ENCODE measurements at regions not wholly inside any gene's neighbourhood (a gene's known extent, or its start where the extent isn't known, plus 50 kb on each side); places are given as distances from the start of the nearest gene placed in this dataset.

DNA sequence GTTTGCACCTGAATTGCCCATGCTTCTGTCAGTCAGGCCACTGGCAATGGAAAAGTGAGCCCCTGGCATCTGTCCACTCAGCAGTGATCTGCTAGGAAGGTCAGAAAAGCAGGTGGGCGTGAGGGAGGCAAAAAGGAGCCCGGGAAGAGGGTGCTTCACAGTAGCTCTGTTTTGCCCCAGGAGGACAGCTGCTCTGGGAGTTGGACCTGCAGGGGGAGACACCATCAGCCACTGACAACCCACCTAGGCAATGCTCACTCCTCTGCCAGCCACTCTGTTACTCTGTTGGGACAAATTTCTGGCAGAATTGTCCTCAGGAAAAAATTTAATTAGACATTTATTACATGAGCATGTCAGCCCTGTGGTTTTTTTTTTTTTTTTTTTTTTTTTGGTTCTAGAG, 146.4 kb downstream of the LRIG2 start:
- DNase-seq (ENCODE audit: low read depth): no peak

DNA sequence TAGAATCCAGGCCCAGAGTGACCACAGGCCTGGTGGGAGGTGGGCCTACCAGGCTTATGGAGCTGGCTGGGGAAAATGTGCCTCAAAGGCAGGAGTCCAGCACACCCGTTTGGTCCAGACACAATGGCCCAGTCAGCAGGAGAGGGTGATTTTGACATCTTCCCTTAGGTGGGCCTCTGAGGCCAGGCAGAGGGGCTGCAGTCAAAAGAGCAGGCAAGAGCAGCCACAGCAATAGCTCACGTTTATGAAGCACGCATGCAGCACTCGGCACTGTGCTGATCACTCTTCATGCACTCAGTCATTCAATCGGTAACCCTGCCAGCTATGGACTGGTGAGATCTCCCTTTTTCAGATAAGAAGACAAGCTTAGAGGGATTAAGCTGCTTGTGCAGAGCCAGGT, 146.8 kb downstream of the LRIG2 start:
- DNase-seq (ENCODE audit: low read depth): no peak

DNA sequence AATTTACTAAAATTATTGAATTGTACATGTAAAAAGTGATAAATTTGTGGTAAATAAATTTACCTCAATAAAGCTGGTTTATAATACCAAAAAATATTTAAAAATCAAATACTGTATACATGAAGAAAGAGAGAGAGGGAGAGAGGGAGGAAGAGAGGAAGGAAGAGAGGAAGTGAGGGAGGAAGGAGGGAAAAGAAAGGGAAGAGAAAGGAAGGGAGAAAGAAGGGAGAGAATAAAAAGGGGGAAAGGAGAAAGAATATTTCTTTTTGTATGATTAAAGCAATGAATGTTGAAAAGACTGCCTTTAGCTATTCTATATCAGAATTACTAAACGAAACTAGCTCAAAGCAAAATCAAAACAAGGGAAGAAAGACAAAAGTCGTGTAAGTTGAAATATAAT, 150.0 kb downstream of the LRIG2 start:
- no peak for DNase-seq (ENCODE audit: low read depth)

DNA sequence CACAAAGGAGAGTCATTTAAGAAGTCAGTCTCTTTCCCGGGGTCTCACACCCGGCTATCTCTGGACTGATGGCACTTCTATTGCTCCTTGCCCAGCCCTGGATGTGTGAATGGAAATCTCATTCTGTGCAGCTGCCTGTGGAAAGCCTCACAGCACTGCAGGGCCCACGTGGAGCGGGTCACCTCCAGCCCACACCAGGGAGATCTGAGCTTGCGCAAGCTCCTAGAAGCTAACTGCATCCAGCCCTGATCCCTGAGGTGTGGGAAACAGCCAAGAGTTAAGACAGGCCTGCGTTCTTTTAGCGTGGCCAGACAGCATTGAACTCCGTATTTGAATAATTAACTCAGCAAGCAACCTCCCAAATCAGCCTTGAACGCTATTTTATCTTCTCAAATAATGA, 150.5 kb downstream of the LRIG2 start:
- DNase-seq (ENCODE audit: low read depth): peak; percentile 37

DNA sequence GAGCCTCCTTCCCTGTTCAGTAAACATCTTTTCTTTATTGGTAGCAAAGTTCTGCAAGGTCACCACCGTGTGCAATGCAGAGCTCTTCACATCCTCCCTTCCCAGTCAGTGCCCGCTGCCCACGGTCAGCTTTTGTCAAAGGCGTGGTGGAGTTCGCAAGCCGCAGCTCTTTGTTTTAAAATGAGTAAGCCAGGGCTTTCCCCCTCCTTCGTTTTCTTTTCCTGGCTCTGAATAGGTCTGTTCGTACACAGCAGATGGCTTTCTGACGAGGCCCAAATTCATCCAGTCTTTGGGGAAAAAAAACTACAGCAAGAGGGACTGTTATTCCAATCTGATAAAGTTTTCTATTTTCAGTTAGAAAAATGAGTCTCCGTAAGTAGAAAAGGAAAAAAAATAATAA, 153.2 kb downstream of the LRIG2 start:
- DNase-seq (ENCODE audit: low read depth): no peak

DNA sequence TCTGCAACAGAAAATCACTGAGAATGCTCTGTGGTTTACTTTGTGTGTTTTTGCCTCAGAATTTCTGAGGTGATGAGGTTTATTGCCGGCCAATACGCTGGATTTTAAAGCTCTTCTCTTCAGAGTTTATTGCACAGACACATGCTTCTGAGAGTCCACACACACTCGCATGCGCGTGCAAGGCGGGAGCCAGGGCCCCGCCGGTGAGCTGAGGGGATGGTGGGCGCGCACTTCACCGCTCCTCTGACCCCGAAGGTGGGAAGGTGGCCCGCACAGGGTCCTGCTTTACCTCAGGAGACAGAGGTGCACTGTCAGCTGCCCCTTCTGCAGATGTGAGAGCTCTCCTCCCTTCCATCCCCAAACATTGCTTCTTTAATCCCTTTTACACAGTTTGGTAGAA, 158.4 kb upstream of the MAGI3 start:
- DNase-seq (ENCODE audit: low read depth): no peak

DNA sequence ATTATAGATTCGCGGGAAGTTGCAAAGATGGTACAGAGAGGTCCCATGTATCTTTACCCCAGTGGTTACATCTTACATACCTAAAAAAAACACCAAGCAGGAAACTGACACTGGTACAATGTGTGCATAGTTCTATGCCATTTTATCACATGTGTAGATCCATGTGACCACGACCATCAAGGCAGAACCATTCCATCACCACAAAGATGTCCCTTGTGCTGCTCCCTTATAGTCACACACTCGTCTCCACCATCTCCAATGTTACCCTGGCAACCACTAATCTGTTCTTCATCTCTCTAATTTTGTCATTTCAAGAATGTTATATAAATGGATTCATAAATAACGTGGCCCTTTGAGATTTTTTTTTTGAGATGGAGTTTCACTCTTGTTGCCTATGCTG, 156.9 kb upstream of the MAGI3 start:
- no peak for DNase-seq (ENCODE audit: low read depth)

DNA sequence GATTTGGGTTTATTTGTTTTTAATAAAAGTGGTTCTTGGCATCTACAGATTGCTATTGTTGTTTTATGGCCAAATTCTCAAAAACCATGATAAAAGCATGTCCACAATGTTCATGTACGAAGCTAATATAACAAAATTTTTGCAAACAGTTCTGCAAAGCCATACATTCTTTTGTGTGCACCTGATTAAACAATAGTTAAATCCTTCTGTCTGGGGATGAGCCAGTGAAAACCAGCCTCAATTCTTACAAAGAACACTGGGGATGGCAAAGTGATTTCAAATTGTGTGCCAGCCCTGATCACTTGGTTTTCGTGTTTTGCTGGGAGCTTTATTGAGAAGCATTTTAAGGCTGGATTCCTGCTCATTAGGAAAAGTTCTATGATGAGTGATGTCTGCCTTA, 149.1 kb upstream of the MAGI3 start:
- no peak for DNase-seq (ENCODE audit: low read depth)

DNA sequence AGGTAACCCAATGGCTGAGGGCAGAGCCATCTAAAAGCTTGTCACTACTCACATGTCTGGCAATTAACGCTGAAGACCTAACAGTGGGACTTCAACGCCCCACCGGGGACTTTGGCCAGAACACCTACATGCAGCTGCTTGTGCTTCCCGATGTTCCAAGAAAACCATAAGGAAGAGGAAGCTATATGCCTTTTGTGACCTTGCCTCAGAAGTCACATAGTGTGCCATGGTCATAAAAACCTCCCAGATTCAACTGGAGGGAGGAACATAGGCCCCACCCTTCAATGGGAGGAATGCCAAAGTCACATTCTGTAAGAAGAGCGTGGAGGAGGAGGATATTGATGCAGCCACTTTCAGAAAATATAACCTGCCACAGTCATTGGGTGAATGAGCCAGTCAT, 147.8 kb upstream of the MAGI3 start:
- peak; percentile 28 for DNase-seq (ENCODE audit: low read depth)

DNA sequence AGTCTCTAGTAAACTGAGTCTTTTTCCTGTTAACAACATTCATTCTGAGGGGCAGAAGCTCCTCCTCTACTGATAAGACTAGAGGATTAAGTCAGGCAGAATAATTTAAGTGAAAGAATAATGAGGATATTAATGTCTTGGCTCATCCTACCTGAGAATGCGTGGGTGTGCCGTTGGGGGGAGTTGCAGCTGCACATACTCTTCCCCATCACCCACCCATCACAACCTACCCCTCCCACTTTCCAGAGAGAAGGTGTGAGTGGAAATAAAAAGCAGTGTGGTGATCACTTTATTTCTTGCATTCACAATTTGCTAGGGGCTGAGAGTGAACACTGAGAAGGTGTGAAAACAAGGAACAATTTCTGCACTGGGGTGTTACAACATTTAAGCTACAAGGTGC, 146.8 kb upstream of the MAGI3 start:
- DNase-seq (ENCODE audit: low read depth): no peak

DNA sequence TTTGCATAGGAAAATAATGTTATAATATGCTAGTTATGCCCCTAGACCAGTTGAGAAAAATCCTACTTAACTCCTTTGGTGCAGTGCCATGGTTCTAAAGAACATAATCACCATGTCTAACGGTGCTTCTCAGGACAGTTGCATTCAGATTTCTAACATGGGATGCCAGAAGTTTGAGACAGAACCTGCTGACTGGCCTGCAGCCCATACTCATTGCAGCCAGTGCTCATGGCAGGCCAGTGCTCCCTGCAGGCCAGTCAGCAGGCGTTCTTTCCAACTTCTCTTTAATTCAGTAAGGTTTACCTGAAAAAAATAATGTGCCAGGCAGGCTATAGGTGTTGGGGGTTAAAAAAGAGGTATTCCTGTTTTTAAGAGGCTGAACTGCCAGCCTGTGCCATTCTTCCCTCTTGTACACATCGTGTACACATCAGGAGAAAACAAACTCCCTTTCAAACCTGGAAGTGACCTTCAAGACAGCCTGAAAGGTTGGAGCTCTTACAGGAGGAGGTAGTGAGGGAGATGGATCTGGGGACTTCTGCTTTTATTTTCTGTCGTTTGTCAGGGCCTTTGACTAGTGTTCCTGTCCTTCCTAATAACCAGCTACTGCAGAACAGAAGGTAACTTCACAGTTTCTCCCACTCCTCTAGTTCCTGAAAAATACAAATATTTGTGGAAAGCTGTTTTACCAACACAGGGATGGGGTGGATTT, 146.0 kb upstream of the MAGI3 start:
- no peak for DNase-seq (ENCODE audit: low read depth)

DNA sequence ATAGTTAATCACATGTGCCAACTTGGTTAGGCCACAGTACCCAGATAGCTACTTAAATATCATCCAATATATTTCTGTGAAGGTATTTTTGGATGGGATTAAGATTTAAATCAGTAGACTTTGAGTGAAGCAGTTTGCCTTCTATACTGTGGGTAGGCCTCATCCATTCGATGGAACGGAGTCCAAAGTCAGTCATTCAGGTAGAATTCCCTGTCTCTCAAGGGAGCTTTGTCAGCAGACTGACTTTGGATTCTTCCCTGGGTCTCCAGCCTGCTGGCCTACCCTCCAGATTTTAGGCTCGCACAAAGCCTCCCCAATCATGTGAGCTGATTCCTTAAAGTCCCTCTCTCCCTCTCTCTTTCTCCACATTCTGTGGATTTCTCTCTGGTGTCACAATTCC, 145.1 kb upstream of the MAGI3 start:
- DNase-seq (ENCODE audit: low read depth): no peak

DNA sequence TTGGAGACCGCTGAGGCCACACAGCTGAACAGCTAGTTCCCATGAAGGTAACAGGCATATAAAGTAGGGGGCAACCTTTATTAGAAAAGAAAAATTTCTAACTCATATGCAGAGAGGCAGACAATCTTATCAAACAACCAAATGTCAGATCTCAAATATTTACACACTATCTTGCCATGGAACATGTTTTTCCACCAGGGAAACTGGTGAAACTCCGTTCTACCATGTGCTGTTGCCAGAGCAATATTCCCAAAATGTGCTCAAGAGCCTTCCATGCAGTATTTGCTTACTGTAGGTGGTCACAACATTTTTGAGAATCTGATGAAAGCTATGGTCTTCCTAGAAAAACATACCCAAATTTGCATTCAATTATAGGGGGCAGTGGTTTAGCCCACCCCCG, 143.4 kb upstream of the MAGI3 start:
- DNase-seq (ENCODE audit: low read depth): no peak

DNA sequence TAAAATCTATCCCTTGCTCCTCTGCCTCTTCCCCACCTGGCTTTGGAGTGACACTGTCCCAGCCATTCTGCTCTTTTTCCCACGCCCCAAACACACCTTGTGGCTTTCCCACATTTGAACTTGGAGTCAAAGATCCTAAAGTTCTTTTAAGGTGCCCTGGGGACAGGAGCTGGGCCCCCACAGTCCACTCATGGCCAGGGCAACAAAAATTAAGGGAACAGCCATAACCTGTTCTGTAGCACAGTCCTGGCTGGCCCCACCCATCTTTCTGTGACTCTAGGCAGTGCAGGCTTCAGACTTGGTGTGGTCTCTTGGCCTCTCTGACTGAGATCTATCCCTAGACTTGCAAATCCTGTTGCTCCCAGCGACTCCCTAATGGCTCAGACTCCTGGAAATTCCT, 143.0 kb upstream of the MAGI3 start:
- DNase-seq (ENCODE audit: low read depth): no peak

DNA sequence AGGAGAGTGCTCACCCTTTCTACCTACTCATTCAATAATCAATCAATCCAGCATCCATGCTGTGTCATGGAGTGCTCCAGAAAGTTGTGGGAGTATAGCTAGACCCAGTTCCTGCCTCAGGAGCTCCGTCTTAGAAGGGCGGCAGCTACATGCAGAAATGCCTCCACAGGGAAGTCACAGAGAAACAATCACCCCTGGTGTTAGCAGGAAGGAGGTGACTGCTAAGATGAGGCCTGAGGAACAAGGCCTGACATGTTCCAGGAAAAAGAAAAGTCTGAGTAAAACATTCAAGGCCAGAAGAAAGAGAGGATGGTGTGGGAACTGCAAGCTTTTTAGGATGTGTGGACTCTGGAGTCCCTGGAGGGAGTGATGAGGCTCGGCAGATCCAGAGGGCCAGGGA, 142.5 kb upstream of the MAGI3 start:
- DNase-seq (ENCODE audit: low read depth): no peak

DNA sequence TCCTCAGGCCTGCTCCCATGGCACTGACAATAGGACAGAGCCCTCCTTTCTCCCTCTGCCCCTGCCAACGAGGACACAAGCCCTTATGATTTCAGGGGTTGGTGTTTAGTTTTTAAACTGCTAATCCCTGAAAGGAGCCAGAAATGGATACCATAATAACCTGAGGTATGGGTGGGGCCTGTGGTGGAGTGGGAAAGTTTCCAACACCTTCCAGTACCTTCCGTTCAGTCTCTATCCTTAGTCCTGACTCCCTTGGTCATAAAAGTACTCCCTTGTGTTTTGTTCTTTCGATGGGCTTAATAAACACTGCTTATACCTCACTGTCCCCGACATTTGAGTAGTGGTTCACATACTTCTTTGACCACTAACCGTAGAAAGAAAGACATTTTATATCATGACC, 141.8 kb upstream of the MAGI3 start:
- no peak for DNase-seq (ENCODE audit: low read depth)

DNA sequence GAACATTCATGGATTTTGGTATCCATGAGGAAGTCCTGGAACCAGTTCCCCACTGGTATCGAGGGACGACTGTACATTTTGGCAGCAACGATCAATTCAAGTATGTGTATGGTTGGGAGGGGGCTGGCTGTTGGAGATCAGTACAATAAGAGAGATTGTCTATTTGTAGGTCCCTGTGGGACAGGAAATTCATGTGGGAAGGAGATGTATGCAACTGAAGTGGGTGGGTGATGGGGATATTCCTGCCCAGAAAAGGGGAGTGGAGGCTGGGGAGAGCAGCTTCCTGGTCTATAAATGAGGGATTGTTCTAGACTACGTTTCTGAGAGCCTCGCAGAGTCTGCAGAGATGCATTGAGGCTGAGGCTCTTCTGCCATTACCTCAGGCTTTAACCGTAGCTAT, 140.2 kb upstream of the MAGI3 start:
- no peak for DNase-seq (ENCODE audit: low read depth)

DNA sequence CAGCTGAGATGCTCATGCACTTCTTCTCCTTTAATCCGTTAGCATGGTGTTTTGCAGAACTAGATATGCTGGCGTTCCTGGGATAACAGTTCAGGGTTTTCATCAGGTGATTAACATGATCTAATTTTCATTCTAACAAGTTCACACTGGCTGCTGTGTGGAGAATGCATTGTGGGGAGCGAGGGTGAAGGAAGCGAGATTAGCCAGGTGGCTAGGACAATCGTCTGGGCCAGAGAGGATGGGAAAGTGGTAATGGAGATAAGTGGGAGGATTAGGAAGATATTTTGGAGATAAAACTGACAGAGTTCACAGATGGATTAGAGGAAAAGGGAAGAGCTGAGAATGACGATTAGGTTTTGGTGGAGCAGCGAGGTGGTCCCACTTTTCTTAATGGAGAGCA, 138.1 kb upstream of the MAGI3 start:
- DNase-seq (ENCODE audit: low read depth): no peak

DNA sequence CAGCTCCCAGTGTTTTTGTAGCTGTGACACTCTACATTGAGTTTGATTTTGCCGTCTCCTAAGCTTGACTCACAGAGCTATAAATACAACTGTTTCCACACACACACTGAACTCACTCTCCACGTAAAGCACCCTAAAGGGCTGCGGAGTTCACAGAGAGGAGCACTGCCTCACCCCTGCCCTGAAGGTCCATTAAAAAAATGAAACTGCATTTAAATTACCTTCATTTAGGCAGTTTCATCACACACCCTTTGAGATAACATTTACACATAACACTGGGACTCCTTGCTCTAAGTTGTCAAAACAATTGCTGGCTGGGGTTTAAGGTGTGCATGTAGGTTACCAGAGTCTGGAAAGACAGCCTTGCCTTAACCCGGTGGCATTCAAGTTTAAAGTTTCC, 137.1 kb upstream of the MAGI3 start:
- peak; percentile 50 for DNase-seq (ENCODE audit: low read depth)

DNA sequence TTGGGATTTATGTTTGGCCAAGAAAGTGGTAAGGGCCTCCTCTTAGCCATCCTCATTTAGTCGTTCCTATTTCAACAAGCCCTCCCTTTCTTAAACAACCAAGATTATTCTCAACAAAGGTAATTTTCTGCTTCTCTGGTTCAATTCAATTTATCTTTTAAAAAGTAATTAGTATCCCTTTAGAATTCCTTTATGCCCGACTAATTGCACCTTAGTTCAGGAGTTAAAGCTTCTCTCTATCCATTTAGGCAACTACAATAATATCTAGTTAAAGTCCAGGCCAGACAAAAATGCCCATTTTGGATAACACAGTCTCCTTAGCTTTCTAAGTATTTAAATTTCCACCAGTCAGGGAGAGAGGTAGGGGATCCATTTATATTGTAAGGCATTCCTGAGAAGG, 136.7 kb upstream of the MAGI3 start:
- no peak for DNase-seq (ENCODE audit: low read depth)

DNA sequence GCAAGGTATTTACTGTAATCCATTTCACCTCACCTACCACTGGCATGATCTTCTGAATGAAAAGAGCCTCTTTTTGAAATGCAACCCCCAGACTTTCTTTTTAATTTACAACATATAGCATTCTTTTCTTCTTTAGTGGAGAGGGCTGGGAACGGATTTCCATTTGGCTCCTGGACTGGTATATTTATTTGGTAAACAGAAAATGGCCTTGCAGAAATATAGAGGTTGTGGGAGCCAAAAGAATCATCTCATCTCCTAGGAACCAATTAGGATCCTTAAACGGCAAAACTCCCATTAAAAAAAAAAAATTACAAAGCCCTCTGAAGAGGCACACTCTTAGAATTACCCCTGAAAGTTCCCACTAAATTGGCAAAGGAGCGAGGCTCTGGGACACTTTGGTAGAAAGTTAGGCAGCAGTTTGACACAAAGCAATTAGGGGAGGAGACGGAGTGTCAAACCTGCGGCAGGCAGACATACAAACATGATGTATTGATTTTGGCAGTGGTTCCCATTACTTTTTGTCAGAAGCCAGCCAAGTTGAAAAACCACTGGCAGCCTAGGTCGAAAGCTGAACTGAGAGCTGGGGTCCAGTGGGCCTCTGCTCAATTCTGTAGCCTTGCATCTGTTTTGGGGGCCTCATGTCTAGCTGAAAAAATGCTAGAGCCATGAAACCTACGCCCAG, 135.1 kb upstream of the MAGI3 start:
- DNase-seq (ENCODE audit: low read depth): no peak

DNA sequence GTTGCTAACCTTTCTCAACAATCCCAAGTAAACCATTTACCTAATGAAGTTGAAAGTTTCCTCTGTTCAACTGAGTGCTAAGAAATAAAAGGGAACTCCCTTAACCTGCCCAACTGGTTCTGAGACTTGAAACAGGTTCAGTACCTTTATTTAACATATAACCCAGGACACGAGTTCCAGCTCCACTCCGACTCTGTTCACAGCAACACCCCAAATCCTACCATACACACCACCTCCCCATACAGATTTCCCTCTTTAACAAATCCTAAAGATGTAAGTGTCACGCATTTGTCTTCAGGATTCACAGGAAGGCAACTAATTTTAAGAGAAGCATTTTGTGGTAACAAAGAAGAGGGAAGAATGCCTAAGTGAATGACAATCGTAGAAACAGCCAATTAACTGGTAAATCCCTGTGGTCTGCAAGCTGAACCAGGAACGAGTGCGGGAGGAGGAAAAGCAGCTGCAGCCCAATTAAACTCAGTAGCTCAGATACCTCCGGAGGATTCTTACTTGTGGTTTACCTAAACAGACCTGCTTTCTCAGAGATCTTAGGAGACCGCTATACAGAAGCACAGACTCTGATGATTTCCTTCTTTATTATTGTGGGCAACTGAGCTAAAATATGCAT, 134.5 kb upstream of the MAGI3 start:
- peak; percentile 45 for DNase-seq (ENCODE audit: low read depth)

DNA sequence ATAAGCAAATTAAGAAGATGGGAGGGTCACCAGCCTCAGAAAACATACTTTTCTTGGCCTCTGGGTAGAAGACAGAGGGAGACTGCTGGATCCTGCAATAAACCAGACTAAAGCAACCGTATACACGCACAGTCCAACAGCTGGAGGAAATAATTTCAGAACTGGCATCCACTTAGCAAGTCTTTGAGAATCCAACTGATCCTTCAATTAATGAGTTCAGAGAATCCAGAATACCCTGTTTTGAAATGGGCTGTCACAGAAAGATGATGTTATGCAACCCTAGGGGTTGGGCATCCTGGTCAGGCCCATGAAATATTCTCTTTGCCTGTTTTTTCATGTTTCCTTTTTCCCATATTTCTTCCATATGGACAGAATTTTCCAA, 134.0 kb upstream of the MAGI3 start:
- DNase-seq (ENCODE audit: low read depth): no peak

DNA sequence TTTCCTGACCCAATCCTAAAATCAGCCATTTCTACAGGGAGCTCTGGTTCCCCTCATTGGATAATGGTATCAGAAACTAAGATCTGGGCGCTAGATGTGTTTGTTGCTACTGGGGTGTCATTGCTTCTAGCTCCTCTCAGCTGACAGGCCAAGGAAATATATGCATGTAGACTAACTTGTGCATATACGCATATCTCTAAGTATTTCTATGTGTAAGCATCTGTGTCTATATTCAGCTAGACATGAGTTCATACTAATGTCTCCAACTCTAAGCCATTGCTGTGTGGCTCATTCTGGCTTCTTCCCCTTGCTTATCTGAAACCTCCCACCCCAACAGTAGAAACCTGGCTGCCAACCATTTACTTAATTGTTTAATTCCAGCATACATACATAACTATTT, 130.3 kb upstream of the MAGI3 start:
- DNase-seq (ENCODE audit: low read depth): no peak

Data from renal cortical epithelial cell (primary cell).